HepG2 (cell line): ENCODE measurements at regions not wholly inside any gene's neighbourhood (a gene's known extent, or its start where the extent isn't known, plus 50 kb on each side); places are given as distances from the start of the nearest gene placed in this dataset.

Source experiments
- CENPT ChIP-seq: sonication (generic); formaldehyde crosslinking; IDR thresholded peaks from 2 replicates; pipeline ENCODE4 v1.8.0; 2022; ENCODE audit warnings: low read depth, mild to moderate bottlenecking, moderate library complexity, missing genetic modification reagents
- ONECUT2 ChIP-seq: sonication (generic); formaldehyde crosslinking; IDR thresholded peaks from 2 replicates; pipeline ENCODE4 v1.4.0; 2020; ENCODE audit warnings: missing genetic modification reagents
- PPARG ChIP-seq: conservative IDR thresholded peaks from 2 replicates; pipeline ENCODE4 v1.6.1; 2016; ENCODE audit warnings: missing biosample characterization, missing genetic modification reagents
- SKI ChIP-seq: fragments of 450-650 bp; IDR thresholded peaks from one replicate; pipeline ENCODE4 v1.6.1; 2018; ENCODE audit warnings: mild to moderate bottlenecking; ENCODE audit not compliant: partially characterized antibody
- SMARCC2 ChIP-seq: fragments of 450-650 bp; IDR thresholded peaks from 2 replicates; pipeline ENCODE4 v1.6.1; 2017; ENCODE audit warnings: antibody characterized with exemption, mild to moderate bottlenecking
- ZNF678 ChIP-seq: sonication (generic); formaldehyde crosslinking; IDR thresholded peaks from 2 replicates; pipeline ENCODE4 v1.4.0; 2020; ENCODE audit warnings: mild to moderate bottlenecking, missing genetic modification reagents
- ZNF713 ChIP-seq: sonication (generic); formaldehyde crosslinking; IDR thresholded peaks from 2 replicates; pipeline ENCODE4 v1.4.0; 2020; ENCODE audit warnings: mild to moderate bottlenecking, missing genetic modification reagents
- ZNF749 ChIP-seq: sonication (generic); formaldehyde crosslinking; IDR thresholded peaks from 2 replicates; pipeline ENCODE4 v1.8.0; 2022; ENCODE audit warnings: mild to moderate bottlenecking, missing genetic modification reagents, moderate library complexity, borderline replicate concordance
- ZNF781 ChIP-seq: sonication (generic); formaldehyde crosslinking; IDR thresholded peaks from 2 replicates; pipeline ENCODE4 v1.5.1; 2020; ENCODE audit warnings: borderline replicate concordance, mild to moderate bottlenecking, missing genetic modification reagents; ENCODE audit errors: not compliant biosample characterization
- TF ChIP-seq, protein P1 (sequence below): sonication (generic); formaldehyde crosslinking; IDR thresholded peaks from 2 replicates; pipeline ENCODE4 v1.5.0; 2020; ENCODE audit warnings: mild to moderate bottlenecking, missing genetic modification reagents
- TF ChIP-seq, protein P2 (sequence below): sonication (generic); formaldehyde crosslinking; IDR thresholded peaks from 2 replicates; pipeline ENCODE4 v1.4.0; 2020; ENCODE audit warnings: mild to moderate bottlenecking, missing genetic modification reagents
- TF ChIP-seq, protein P3 (sequence below): sonication (generic); formaldehyde crosslinking; conservative IDR thresholded peaks from 2 replicates; pipeline ENCODE4 v1.4.0; 2020; ENCODE audit warnings: missing genetic modification reagents

DNA sequence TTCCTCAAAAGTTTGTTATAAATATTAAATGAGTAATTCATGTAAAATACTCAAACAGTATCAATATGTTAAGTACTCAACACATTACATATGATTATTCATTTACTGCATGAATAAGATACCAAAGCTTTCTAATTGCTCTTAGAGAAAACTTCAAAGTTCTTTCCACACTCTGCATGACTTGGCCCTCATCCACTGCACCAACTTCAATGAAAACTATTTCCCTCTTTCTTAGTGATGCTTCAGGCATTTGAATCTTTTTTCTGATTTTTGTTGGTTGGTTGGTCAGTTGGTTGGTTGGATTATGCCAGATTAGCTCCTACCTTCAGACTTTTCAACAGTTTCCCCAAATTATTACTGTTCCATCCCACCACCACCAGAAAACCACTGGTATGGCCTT is 314.7 kb upstream of the RGMB start (continued):
- TF ChIP-seq, protein P1, sequence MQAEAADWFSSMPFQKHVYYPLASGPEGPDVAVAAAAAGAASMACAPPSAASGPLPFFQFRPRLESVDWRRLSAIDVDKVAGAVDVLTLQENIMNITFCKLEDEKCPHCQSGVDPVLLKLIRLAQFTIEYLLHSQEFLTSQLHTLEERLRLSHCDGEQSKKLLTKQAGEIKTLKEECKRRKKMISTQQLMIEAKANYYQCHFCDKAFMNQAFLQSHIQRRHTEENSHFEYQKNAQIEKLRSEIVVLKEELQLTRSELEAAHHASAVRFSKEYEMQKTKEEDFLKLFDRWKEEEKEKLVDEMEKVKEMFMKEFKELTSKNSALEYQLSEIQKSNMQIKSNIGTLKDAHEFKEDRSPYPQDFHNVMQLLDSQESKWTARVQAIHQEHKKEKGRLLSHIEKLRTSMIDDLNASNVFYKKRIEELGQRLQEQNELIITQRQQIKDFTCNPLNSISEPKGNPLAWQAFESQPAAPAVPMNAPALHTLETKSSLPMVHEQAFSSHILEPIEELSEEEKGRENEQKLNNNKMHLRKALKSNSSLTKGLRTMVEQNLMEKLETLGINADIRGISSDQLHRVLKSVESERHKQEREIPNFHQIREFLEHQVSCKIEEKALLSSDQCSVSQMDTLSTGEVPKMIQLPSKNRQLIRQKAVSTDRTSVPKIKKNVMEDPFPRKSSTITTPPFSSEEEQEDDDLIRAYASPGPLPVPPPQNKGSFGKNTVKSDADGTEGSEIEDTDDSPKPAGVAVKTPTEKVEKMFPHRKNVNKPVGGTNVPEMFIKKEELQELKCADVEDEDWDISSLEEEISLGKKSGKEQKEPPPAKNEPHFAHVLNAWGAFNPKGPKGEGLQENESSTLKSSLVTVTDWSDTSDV, result no peak
- TF ChIP-seq ZNF678 (CRISPR knock-in tag), result no peak
- TF ChIP-seq PPARG (CRISPR knock-in tag), result no peak
- TF ChIP-seq CENPT (CRISPR knock-in tag), result no peak
- no peak for TF ChIP-seq SKI
- TF ChIP-seq SMARCC2, result no peak
- TF ChIP-seq ZNF749, result no peak
- TF ChIP-seq ONECUT2 (CRISPR knock-in tag), result no peak
- TF ChIP-seq, protein P2, sequence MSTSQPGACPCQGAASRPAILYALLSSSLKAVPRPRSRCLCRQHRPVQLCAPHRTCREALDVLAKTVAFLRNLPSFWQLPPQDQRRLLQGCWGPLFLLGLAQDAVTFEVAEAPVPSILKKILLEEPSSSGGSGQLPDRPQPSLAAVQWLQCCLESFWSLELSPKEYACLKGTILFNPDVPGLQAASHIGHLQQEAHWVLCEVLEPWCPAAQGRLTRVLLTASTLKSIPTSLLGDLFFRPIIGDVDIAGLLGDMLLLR, result no peak
- no peak for TF ChIP-seq ZNF713
- no peak for TF ChIP-seq ZNF781
- TF ChIP-seq, protein P3, sequence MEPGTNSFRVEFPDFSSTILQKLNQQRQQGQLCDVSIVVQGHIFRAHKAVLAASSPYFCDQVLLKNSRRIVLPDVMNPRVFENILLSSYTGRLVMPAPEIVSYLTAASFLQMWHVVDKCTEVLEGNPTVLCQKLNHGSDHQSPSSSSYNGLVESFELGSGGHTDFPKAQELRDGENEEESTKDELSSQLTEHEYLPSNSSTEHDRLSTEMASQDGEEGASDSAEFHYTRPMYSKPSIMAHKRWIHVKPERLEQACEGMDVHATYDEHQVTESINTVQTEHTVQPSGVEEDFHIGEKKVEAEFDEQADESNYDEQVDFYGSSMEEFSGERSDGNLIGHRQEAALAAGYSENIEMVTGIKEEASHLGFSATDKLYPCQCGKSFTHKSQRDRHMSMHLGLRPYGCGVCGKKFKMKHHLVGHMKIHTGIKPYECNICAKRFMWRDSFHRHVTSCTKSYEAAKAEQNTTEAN (CRISPR knock-in tag), result no peak
